RKO (cell line): ENCODE measurements at regions not wholly inside any gene's neighbourhood (a gene's known extent, or its start where the extent isn't known, plus 50 kb on each side); places are given as distances from the start of the nearest gene placed in this dataset.

ENCODE experiments used
- DNase-seq: peaks from one replicate; pipeline ENCODE4 v3.0.0-alpha.2; 2016; ENCODE audit warnings: low spot score

DNA sequence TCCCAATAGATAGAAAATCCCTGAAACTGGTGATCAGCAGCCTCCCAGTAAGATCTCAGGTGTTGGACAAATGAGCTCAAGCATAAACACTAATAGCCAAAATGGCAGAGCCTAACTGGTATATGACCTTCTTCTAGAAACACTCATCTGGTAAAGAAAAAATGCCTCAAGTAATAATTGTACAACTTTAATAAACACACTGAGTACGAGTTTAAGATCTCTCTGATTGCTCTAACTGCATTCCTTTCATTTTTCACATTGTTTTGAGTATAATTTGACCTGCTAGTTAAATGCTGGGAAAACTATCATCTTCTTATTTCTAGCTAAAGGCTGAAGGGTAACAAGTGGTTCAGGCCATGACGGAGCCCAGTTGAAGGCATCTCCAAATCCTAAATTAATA is 2009.5 kb upstream of the PCDH20 start:
- DNase-seq = no peak

GRCh38 chr13:63421123-63421522 is 2005.5 kb upstream of the PCDH20 start:
- DNase-seq = no peak

- no peak for DNase-seq
Observed at GRCh38 chr13:63420685-63421084, 2005.0 kb upstream of the PCDH20 start.

DNA sequence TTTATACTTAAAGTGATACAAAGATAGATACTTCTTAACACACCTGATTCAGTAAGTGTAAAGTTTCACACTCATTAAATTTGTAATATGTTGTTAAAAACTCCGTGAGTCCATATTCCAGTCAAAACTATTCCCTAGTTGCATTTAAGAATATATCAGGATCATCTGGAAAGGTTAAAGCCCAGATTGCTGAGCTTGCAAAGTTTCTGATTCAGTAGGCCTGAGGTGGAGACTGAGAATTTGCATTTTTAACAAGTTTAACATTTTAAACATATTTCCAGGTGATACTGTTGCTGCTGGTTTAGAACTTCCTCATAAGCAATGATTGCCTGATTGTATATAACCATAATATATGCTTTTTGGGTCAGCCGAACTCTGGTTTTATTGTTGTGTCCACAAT is 1998.6 kb upstream of the PCDH20 start:
- DNase-seq = no peak

DNA sequence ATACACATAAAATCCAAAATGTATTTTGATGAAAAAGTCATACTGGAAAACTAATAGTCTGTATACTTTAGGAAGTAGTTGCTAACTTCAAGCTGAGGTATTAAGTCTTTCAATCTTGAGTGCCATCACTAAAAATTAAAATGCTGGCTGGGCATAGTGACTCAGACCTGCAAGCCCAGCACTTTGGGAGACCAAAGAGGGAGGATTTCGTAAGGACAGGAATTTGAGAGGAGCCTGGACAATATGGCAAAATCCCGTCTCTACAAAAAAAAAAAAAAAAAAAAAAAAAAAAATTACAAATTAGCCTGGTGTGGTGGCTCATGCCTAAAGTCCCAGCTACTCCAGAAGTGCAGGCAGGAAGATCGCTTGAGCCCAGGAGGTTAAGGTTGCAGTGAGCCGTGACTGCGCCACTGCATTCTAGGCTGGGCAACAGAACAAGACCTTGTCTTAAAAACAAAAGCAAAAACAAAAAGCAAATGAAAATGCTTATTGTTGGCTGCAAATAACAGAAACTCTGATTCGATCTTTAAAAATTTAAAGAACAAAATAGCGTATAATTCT is 1994.2 kb upstream of the PCDH20 start:
- DNase-seq = no peak

DNA sequence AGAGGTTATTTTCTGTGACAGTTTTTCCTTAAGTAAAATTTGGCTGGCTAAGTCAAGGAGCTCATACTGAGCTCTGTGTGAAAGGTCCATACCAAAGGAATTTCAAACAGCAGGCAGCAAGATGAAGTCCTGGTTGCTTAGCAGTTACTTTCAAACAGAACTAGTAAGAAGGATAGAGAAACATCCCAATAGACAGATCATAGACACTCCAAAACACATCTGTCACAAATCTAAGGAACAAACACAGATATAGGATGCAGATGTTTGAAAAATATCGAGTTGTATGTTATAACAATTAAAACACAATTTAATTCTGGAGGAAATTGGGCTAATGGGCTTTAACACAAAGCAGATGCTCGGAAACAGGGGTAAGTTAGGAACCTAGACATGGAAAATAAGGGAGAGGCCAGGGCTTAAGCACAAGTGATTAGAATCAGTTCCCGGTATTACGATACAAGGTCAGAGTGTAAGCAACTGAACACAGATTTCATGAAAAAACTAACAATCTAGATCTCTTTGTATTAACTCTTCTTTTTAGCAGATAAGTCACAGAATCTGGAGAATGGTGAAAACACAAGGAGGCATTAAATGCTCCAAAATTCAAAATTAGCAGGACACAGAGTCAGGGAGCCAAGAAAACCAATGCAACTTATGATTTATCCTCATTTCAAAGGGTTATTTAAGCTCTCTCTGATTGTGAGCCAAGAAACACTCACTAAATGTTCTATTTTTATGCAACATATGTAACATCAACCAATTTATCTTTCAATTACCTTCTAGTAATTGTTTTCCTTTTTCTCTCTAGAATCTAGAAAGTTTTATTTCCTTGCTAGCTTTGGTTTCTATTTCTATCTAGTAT is 1992.9 kb upstream of the PCDH20 start:
- DNase-seq = no peak

GRCh38 chr13:63403733-63404132 is 1988.1 kb upstream of the PCDH20 start:
- no peak for DNase-seq

GRCh38 chr13:63396746-63397145 is 1981.1 kb upstream of the PCDH20 start:
- DNase-seq = no peak

DNA sequence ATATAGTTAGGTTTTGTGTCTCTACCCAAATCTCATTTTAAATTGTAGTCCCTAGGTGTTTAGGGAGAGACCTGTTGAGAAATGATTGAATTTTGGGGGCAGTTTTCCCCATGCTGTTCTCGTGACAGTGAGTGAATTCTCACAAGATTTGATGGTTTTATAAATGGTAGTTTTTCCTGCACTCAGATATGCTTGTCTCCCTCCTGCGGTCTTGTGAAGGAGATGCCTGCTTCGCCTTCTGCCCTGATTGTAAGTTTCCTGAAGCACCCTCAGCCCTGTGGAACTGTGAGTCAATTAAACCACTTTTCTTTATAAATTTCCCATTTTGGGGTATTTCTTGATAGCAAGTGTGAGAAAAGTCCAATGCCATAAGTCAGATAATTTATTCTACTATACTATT is 1977.5 kb upstream of the PCDH20 start:
- no peak for DNase-seq

GRCh38 chr13:63389756-63390155 is 1974.1 kb upstream of the PCDH20 start:
- DNase-seq = no peak

- DNase-seq = no peak
Observed at GRCh38 chr13:63381078-63381859, 1965.6 kb upstream of the PCDH20 start.

GRCh38 chr13:63377986-63378385 is 1962.3 kb upstream of the PCDH20 start:
- DNase-seq = no peak

GRCh38 chr13:63370101-63370500 is 1954.5 kb upstream of the PCDH20 start:
- DNase-seq = no peak

DNA sequence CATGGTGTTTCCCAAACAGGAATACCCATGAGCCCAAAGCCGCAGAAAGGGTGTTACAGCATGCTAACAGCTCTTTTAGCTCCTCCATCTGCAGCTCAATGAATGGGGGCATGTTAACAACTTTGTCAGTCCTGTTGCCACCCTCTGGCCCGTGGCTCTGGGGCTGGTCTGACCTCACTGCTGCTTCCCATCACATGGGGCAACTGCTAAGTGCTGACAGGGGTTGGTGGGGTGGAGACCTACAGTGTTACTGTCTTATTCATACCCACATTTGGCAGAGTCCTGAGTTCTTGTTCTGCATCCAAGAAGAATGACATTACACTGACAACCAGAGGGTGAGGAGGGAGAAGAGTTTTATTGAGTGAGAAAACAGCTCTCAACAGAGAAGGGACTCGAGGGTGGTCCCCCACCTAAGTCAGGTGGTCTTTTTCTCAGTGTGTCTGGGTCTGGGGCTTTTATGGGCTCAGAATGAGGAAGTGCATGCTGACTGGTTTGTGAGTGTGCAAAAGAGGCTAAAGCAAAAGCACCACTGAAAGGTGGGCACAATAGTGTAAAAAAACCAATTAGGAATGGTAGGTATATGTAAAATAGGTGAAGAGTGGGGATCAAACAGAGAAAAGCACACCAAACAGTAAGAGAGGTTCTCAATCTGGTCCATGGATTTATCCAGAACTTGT is 1952.0 kb upstream of the PCDH20 start:
- DNase-seq = no peak

- no peak for DNase-seq
Observed at GRCh38 chr13:63364159-63364558, 1948.5 kb upstream of the PCDH20 start.

DNA sequence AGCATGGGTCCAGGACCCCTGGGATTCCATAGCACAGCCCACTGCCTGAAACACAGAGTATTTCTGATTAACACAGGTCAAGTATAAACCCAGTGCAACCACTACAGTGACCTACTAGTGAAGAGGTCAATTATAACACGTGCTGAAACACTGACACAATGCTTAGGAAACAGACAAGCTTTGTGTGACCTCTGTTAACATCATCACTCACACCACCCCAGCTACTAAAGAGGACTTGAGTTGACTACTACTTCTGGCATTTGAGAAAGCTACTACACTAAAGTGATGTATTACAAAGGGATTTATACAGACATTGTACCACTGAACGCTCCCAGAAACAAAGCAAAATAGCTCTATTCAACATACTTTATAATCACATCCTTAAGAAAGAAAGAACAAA is 1935.9 kb upstream of the PCDH20 start:
- DNase-seq = no peak

GRCh38 chr13:63351081-63351480 is 1935.4 kb upstream of the PCDH20 start:
- no peak for DNase-seq

- DNase-seq = no peak
Observed at GRCh38 chr13:63345835-63346234, 1930.2 kb upstream of the PCDH20 start.

GRCh38 chr13:63344711-63345110 is 1929.1 kb upstream of the PCDH20 start:
- DNase-seq = no peak

- DNase-seq = no peak
Observed at GRCh38 chr13:63337921-63338320, 1922.3 kb upstream of the PCDH20 start.

- DNase-seq = no peak
Observed at GRCh38 chr13:63337041-63337440, 1921.4 kb upstream of the PCDH20 start.

GRCh38 chr13:63336549-63336948 is 1920.9 kb upstream of the PCDH20 start:
- no peak for DNase-seq

- DNase-seq = no peak
Observed at GRCh38 chr13:63327584-63327983, 1911.9 kb upstream of the PCDH20 start.
